ENCODE measurements at regions not wholly inside any gene's neighbourhood (a gene's known extent, or its start where the extent isn't known, plus 50 kb on each side); places are given as distances from the start of the nearest gene placed in this dataset.

GRCh38 chr20:17890330-17890729 is 78.3 kb downstream of the SNX5 start:
- TF ChIP-seq CTCF (IDR thresholded peaks at IDR 0.05) (no peak), POLR2A (IDR thresholded peaks at IDR 0.05) (no peak), POLR2AphosphoS5 (IDR thresholded peaks at IDR 0.05) (no peak), EP300 (IDR thresholded peaks at IDR 0.05) (no peak)

All from stomach (tissue), 4 donors.